GM12878 (cell line): ENCODE measurements at regions not wholly inside any gene's neighbourhood (a gene's known extent, or its start where the extent isn't known, plus 50 kb on each side); places are given as distances from the start of the nearest gene placed in this dataset.

ENCODE experiments used
- CHD2 ChIP-seq: IDR thresholded peaks from 2 replicates; pipeline ENCODE4 v1.6.1; 2011; ENCODE audit warnings: low read depth, low read length, improper control_type of control experiment, borderline replicate concordance
- ESRRA ChIP-seq: IDR thresholded peaks from 2 replicates; pipeline ENCODE4 v1.6.1; 2012; ENCODE audit warnings: mild to moderate bottlenecking, low read length, improper control_type of control experiment
- ETV6 ChIP-seq, 2 experiments: fragments of 450-650 bp in 1 of 2; IDR thresholded peaks in 1 of 2; conservative IDR thresholded peaks in 1 of 2; 2 replicates each; pipeline ENCODE4 v1.6.1; 2014; ENCODE audit warnings: antibody characterized with exemption in 1 of 2, borderline replicate concordance in 1 of 2, low read depth in 1 of 2, mild to moderate bottlenecking in 1 of 2, moderate library complexity in 1 of 2
- RAD51 ChIP-seq: fragments of 450-650 bp; IDR thresholded peaks from 2 replicates; pipeline ENCODE4 v1.6.1; 2016; ENCODE audit warnings: moderate library complexity, mild to moderate bottlenecking, inconsistent platforms
- RFX5 ChIP-seq: IDR thresholded peaks from 2 replicates; pipeline ENCODE4 v1.6.1; 2011; ENCODE audit warnings: low read depth, low read length, improper control_type of control experiment
- SP1 ChIP-seq: IDR thresholded peaks from one replicate; pipeline ENCODE4 v1.6.1; 2011; ENCODE audit warnings: low read depth, low read length
- TF ChIP-seq, protein P1 (sequence below), 3 experiments: IDR thresholded peaks in 2 of 3; conservative IDR thresholded peaks in 1 of 3; 2 replicates each; pipeline ENCODE4 v1.5.1; 2011; ENCODE audit warnings: low read depth in 3 of 3, low read length in 3 of 3, mild to moderate bottlenecking in 3 of 3, control low read depth in 2 of 3, moderate library complexity in 2 of 3, inconsistent platforms in 1 of 3, mixed read lengths in 1 of 3; ENCODE audit not compliant: control insufficient read depth in 2 of 3, insufficient read depth in 1 of 3; ENCODE audit errors: extremely low read depth in 1 of 3
- TF ChIP-seq, protein P2 (sequence below): fragments of 450-650 bp; IDR thresholded peaks from 2 replicates; pipeline ENCODE4 v1.6.1; 2018; ENCODE audit warnings: mild to moderate bottlenecking, low read depth, moderate library complexity; ENCODE audit not compliant: partially characterized antibody
- TF ChIP-seq, protein P3 (sequence below): IDR thresholded peaks from 2 replicates; pipeline ENCODE4 v1.6.1; 2011; ENCODE audit warnings: mild to moderate bottlenecking, low read depth, low read length, moderate library complexity; ENCODE audit not compliant: insufficient replicate concordance

GRCh38 chr10:20396205-20396604, 500.9 kb downstream of the NEBL start:
- no peak for TF ChIP-seq ETV6 (conservative IDR thresholded peaks at IDR 0.05 in 1 of 2, IDR thresholded peaks at IDR 0.05 in 1 of 2; ENCODE audit: borderline replicate concordance in 1 of 2, low read depth in 1 of 2)
- no peak for TF ChIP-seq SP1
- TF ChIP-seq, protein P1, sequence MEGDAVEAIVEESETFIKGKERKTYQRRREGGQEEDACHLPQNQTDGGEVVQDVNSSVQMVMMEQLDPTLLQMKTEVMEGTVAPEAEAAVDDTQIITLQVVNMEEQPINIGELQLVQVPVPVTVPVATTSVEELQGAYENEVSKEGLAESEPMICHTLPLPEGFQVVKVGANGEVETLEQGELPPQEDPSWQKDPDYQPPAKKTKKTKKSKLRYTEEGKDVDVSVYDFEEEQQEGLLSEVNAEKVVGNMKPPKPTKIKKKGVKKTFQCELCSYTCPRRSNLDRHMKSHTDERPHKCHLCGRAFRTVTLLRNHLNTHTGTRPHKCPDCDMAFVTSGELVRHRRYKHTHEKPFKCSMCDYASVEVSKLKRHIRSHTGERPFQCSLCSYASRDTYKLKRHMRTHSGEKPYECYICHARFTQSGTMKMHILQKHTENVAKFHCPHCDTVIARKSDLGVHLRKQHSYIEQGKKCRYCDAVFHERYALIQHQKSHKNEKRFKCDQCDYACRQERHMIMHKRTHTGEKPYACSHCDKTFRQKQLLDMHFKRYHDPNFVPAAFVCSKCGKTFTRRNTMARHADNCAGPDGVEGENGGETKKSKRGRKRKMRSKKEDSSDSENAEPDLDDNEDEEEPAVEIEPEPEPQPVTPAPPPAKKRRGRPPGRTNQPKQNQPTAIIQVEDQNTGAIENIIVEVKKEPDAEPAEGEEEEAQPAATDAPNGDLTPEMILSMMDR (IDR thresholded peaks at IDR 0.05 in 2 of 3, conservative IDR thresholded peaks at IDR 0.05 in 1 of 3; ENCODE audit: control insufficient read depth in 2 of 3, extremely low read depth in 1 of 3, insufficient read depth in 1 of 3, low read depth in 3 of 3, low read length in 3 of 3), result no peak
- TF ChIP-seq CHD2, result no peak
- TF ChIP-seq, protein P2, sequence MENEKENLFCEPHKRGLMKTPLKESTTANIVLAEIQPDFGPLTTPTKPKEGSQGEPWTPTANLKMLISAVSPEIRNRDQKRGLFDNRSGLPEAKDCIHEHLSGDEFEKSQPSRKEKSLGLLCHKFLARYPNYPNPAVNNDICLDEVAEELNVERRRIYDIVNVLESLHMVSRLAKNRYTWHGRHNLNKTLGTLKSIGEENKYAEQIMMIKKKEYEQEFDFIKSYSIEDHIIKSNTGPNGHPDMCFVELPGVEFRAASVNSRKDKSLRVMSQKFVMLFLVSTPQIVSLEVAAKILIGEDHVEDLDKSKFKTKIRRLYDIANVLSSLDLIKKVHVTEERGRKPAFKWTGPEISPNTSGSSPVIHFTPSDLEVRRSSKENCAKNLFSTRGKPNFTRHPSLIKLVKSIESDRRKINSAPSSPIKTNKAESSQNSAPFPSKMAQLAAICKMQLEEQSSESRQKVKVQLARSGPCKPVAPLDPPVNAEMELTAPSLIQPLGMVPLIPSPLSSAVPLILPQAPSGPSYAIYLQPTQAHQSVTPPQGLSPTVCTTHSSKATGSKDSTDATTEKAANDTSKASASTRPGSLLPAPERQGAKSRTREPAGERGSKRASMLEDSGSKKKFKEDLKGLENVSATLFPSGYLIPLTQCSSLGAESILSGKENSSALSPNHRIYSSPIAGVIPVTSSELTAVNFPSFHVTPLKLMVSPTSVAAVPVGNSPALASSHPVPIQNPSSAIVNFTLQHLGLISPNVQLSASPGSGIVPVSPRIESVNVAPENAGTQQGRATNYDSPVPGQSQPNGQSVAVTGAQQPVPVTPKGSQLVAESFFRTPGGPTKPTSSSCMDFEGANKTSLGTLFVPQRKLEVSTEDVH, result no peak
- TF ChIP-seq RFX5, result no peak
- TF ChIP-seq, protein P3, sequence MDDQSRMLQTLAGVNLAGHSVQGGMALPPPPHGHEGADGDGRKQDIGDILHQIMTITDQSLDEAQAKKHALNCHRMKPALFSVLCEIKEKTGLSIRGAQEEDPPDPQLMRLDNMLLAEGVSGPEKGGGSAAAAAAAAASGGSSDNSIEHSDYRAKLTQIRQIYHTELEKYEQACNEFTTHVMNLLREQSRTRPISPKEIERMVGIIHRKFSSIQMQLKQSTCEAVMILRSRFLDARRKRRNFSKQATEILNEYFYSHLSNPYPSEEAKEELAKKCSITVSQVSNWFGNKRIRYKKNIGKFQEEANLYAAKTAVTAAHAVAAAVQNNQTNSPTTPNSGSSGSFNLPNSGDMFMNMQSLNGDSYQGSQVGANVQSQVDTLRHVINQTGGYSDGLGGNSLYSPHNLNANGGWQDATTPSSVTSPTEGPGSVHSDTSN, result no peak
- TF ChIP-seq ESRRA, result no peak
- no peak for TF ChIP-seq RAD51
